Neuronal stem cell (in vitro differentiated cells): ENCODE measurements at regions not wholly inside any gene's neighbourhood (a gene's known extent, or its start where the extent isn't known, plus 50 kb on each side); places are given as distances from the start of the nearest gene placed in this dataset.
"Not testable (repeated sequence)": the region's sequence is repeated elsewhere in the genome, so short reads cannot be mapped to it uniquely, and the experiment has no call there.

Source experiments
- DNase-seq: peaks from one replicate; pipeline ENCODE4 v3.0.0-alpha.2; 2013; ENCODE audit warnings: low spot score
- H2AFZ ChIP-seq: one replicate; pipeline ENCODE4 v1.6.1; 2013; ENCODE audit warnings: mild to moderate bottlenecking, low read length, inconsistent platforms
- H2AK5ac ChIP-seq: 2 replicates; pipeline ENCODE4 v1.6.1; 2013; ENCODE audit warnings: low read depth, mild to moderate bottlenecking, inconsistent platforms, low read length, moderate library complexity, mixed read lengths
- H2BK120ac ChIP-seq: 2 replicates; pipeline ENCODE4 v1.6.1; 2013; ENCODE audit warnings: low read depth, mild to moderate bottlenecking, inconsistent platforms, low read length, moderate library complexity, mixed read lengths
- H2BK12ac ChIP-seq: one replicate; pipeline ENCODE4 v1.6.1; 2013; ENCODE audit warnings: low read length, inconsistent platforms
- H2BK15ac ChIP-seq: 2 replicates; pipeline ENCODE4 v1.6.1; 2013; ENCODE audit warnings: mild to moderate bottlenecking, low read length, inconsistent platforms, mixed read lengths
- H2BK5ac ChIP-seq: one replicate; pipeline ENCODE4 v1.6.1; 2013; ENCODE audit warnings: inconsistent platforms, mild to moderate bottlenecking, low read length, moderate library complexity
- H3K14ac ChIP-seq: one replicate; pipeline ENCODE4 v1.6.1; 2013; ENCODE audit warnings: low read length, inconsistent platforms
- H3K18ac ChIP-seq: 2 replicates; pipeline ENCODE4 v1.6.1; 2013; ENCODE audit warnings: low read length, inconsistent platforms
- H3K23ac ChIP-seq: 2 replicates; pipeline ENCODE4 v1.6.1; 2013; ENCODE audit warnings: low read depth, mild to moderate bottlenecking, mixed read lengths, low read length, inconsistent platforms; ENCODE audit not compliant: poor library complexity
- H3K27ac ChIP-seq: replicated peaks from 3 replicates; pipeline ENCODE4 v1.5.1; 2013; ENCODE audit warnings: low read length, inconsistent platforms
- H3K27me3 ChIP-seq, 3 experiments: 2 replicates each; pipeline ENCODE4 v1.6.1; 2013; ENCODE audit warnings: low read length in 3 of 3, mild to moderate bottlenecking in 2 of 3, inconsistent platforms in 1 of 3, low read depth in 1 of 3, mixed read lengths in 1 of 3, moderate library complexity in 1 of 3; ENCODE audit not compliant: control insufficient read depth in 3 of 3, insufficient read depth in 3 of 3
- H3K36me3 ChIP-seq, 2 donors: replicated peaks in 1 of 2; 2 replicates each; pipeline ENCODE4 v1.6.1; 2013; ENCODE audit warnings: low read length in 2 of 2; ENCODE audit not compliant: control insufficient read depth in 2 of 2, insufficient read depth in 2 of 2
- H3K4ac ChIP-seq: 2 replicates; pipeline ENCODE4 v1.6.1; 2013; ENCODE audit warnings: inconsistent platforms, mild to moderate bottlenecking, low read length, moderate library complexity
- H3K4me1 ChIP-seq, 2 donors: 1 replicate in 1 of 2; 2 replicates in 1 of 2; pipeline ENCODE4 v1.6.1; 2013; ENCODE audit warnings: low read length in 2 of 2, low read depth in 1 of 2; ENCODE audit not compliant: control insufficient read depth in 2 of 2, insufficient read depth in 1 of 2
- H3K4me2 ChIP-seq: one replicate; pipeline ENCODE4 v1.6.1; 2013; ENCODE audit warnings: mild to moderate bottlenecking, low read length, inconsistent platforms; ENCODE audit not compliant: insufficient read depth, poor library complexity, severe bottlenecking
- H3K4me3 ChIP-seq, 2 donors: 2 replicates each; pipeline ENCODE4 v1.5.1; 2013; ENCODE audit warnings: low read length in 2 of 2, mild to moderate bottlenecking in 2 of 2, inconsistent platforms in 1 of 2, moderate library complexity in 1 of 2
- H3K79me1 ChIP-seq: one replicate; pipeline ENCODE4 v1.6.1; 2013; ENCODE audit warnings: low read depth, mild to moderate bottlenecking, inconsistent platforms, low read length, moderate library complexity
- H3K9ac ChIP-seq: one replicate; pipeline ENCODE4 v1.6.1; 2013; ENCODE audit warnings: mild to moderate bottlenecking, low read depth, low read length, inconsistent platforms; ENCODE audit not compliant: poor library complexity
- H3K9me3 ChIP-seq, 2 donors: replicated peaks in 1 of 2; 2 replicates each; pipeline versions ENCODE3 to v1.6.1; 2013; ENCODE audit warnings: low read length in 2 of 2, mild to moderate bottlenecking in 2 of 2, inconsistent platforms in 1 of 2, low read depth in 1 of 2, mixed read lengths in 1 of 2, moderate library complexity in 1 of 2; ENCODE audit not compliant: control insufficient read depth in 2 of 2, insufficient read depth in 1 of 2
- H4K8ac ChIP-seq: one replicate; pipeline ENCODE4 v1.6.1; 2013; ENCODE audit warnings: low read depth, mild to moderate bottlenecking, inconsistent platforms, low read length, moderate library complexity
- H4K91ac ChIP-seq: one replicate; pipeline ENCODE4 v1.6.1; 2013; ENCODE audit warnings: low read length, low read depth, mild to moderate bottlenecking, inconsistent platforms; ENCODE audit not compliant: poor library complexity
- WGBS, 2 donors: extraction: QIAGEN DNeasy Blood & Tissue Kit; methylation state at CpG; one replicate each; pipeline ENCODE4 v1.1.7; 2013; ENCODE audit warnings: missing lambda C conversion rate in 2 of 2, mixed read lengths in 1 of 2; ENCODE audit not compliant: insufficient read length in 2 of 2, insufficient replicate concordance in 1 of 2; ENCODE audit errors: extremely low coverage in 2 of 2; 5-methylcytosine and 5-hydroxymethylcytosine counted together

DNA sequence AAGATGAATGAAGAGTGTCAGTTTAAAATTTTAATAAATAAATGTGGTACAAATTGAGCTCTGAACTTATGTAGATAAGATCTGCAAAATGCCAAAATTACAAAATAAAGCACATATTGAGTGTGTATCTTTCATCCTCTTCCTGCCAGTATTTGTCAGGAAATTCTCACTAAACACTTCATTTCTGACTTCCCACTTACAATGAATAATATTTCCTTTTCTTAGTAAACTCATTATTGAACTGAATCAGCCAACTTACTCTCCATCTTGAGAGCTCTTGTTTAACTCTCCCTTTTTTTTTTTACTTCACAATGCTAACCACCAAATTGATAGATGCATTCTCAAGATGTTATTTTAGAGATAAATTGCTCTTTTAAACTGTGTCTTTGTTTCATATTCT is 1230.2 kb downstream of the JRKL start:
- Histone ChIP-seq H2BK5ac (no peak overlapping the region), H3K4me1 (no peaks in the 10 kb centered on the region), H3K4me2 (no peak overlapping the region), H4K8ac (no peak overlapping the region), H3K23ac (no peak overlapping the region), H3K27me3 (peaks cover 0 to 2% (median 0%) of the 10 kb centered on the region in 3 experiments), H4K91ac (no peak overlapping the region), H3K9ac (no peak overlapping the region), H3K18ac (no peak overlapping the region), H2BK15ac (no peak overlapping the region), H2AK5ac (no peak overlapping the region), H3K9me3 (peaks cover 0 to 2% of the 10 kb centered on the region in 2 donors), H3K79me1 (no peaks in the 10 kb centered on the region), H3K27ac (no peak overlapping the region), H2BK120ac (no peak overlapping the region), H3K36me3 (no peaks in the 10 kb centered on the region), H2AFZ (no peak overlapping the region), H2BK12ac (no peak overlapping the region), H3K14ac (no peak overlapping the region), H3K4ac (no peak overlapping the region), H3K4me3 (no peak overlapping the region)
- no peak for DNase-seq

DNA sequence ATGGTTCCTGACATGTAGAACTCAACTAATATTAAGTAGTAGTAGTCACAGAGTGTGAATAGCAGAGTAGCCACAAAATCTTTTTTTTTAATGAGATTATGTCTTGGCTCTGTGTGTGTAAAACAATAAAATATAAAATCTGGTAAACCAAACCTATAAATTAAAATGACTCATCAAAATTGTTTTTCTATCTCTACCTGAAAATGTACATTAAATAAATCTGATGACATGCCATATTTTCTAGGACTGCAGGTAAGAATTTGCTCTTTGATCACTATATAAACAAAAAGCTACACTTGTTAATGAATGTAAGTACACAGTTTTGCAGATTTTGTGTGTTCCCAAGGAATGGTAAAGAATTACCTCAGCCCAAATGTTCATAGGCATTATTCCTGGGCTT is 1231.5 kb downstream of the JRKL start:
- Histone ChIP-seq H3K27me3 (peaks cover 0 to 2% (median 0%) of the 10 kb centered on the region in 3 experiments), H2BK5ac (no peak overlapping the region), H3K4me1 (no peaks in the 10 kb centered on the region), H3K36me3 (no peaks in the 10 kb centered on the region), H2AFZ (no peak overlapping the region), H3K4ac (no peak overlapping the region), H3K18ac (no peak overlapping the region), H3K9me3 (peaks cover 0 to 2% of the 10 kb centered on the region in 2 donors), H4K8ac (no peak overlapping the region), H2BK15ac (no peak overlapping the region), H3K4me3 (no peak overlapping the region), H3K4me2 (no peak overlapping the region), H2BK12ac (no peak overlapping the region), H2BK120ac (no peak overlapping the region), H4K91ac (no peak overlapping the region), H3K27ac (no peak overlapping the region), H3K14ac (no peak overlapping the region), H3K9ac (no peak overlapping the region), H3K23ac (no peak overlapping the region), H3K79me1 (no peaks in the 10 kb centered on the region), H2AK5ac (no peak overlapping the region)
- DNase-seq: no peak

DNA sequence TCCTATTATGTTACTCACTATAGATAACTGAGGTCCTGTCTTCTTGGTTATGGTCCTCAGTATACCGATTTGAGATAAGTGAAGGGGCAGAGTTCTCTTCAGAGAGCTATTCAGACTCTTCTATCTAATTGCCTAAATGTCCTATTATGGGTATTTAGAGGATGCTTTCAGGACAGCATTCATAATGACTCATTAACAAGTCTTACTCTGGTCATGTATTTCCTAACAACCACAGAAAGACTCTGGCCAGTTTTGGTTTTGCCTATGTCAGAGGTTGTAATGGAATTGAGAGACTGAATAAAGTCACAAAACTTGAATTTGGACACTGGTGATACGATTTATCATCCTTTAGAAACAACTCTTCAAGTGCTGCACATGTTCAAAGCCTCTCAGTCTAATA is 1233.0 kb downstream of the JRKL start:
- no peak overlapping the region for H3K23ac ChIP-seq
- no peak overlapping the region for H2BK12ac ChIP-seq
- H4K91ac ChIP-seq: no peak overlapping the region
- no peak overlapping the region for H3K18ac ChIP-seq
- H2BK15ac ChIP-seq: no peak overlapping the region
- H3K4me2 ChIP-seq: no peak overlapping the region
- H2BK120ac ChIP-seq: no peak overlapping the region
- WGBS, 2 donors: no CpG with 5 or more reads among the region's 2 CpGs
- H3K4ac ChIP-seq: no peak overlapping the region
- H2AFZ ChIP-seq: no peak overlapping the region
- H3K4me1 ChIP-seq: no peaks in the 10 kb centered on the region
- no peak overlapping the region for H2BK5ac ChIP-seq
- H3K79me1 ChIP-seq: no peaks in the 10 kb centered on the region
- H3K27ac ChIP-seq: no peak overlapping the region
- no peak for DNase-seq
- no peak overlapping the region for H4K8ac ChIP-seq
- no peaks in the 10 kb centered on the region for H3K27me3 ChIP-seq
- no peak overlapping the region for H2AK5ac ChIP-seq
- no peaks in the 10 kb centered on the region for H3K36me3 ChIP-seq
- no peak overlapping the region for H3K14ac ChIP-seq
- peaks cover 0 to 2% of the 10 kb centered on the region in 2 donors for H3K9me3 ChIP-seq
- H3K9ac ChIP-seq: no peak overlapping the region
- no peak overlapping the region for H3K4me3 ChIP-seq

DNA sequence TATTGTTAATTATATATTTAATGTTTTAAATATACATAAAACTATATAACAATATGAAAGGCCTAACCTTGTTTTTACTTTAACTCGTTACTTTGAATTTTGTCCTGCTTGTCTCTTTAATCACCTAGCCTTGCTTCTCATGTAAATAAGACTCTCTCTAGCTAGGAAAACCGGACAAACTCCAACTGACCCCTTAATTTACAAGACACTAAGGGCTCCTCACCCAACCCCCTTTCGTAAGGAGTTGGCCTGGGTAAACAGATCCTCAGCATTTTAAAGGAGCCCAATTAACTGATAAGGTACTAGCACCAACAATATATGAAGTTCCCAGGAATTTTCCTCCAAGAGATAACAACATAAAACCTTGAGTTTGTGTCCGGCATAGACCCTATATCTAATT is 1246.9 kb downstream of the JRKL start:
- H3K4me1 ChIP-seq, H3K9ac ChIP-seq, H2BK120ac ChIP-seq, H4K8ac ChIP-seq, H3K18ac ChIP-seq, H3K27ac ChIP-seq, H3K9me3 ChIP-seq, H4K91ac ChIP-seq, H3K4ac ChIP-seq, H3K14ac ChIP-seq, H2AFZ ChIP-seq, DNase-seq, H2BK12ac ChIP-seq, H2AK5ac ChIP-seq, H2BK15ac ChIP-seq, H3K27me3 ChIP-seq, H3K79me1 ChIP-seq, H3K23ac ChIP-seq, H3K36me3 ChIP-seq, H3K4me2 ChIP-seq, H2BK5ac ChIP-seq, H3K4me3 ChIP-seq: not testable (repeated sequence)
- no CpG with 5 or more reads among the region's 4 CpGs for WGBS, 2 donors
